ENCODE measurements at regions not wholly inside any gene's neighbourhood (a gene's known extent, or its start where the extent isn't known, plus 50 kb on each side); places are given as distances from the start of the nearest gene placed in this dataset.
"Not testable (repeated sequence)": the region's sequence is repeated elsewhere in the genome, so short reads cannot be mapped to it uniquely, and the experiment has no call there.

GRCh38 chr9:62804314-62804713, 1614.5 kb downstream of the SPATA31A7 start:
- not testable (repeated sequence) for DNase-seq; H3K36me3 ChIP-seq (ENCODE audit: insufficient read depth, low read length); H2AFZ ChIP-seq (ENCODE audit: low read depth, low read length); H3K79me2 ChIP-seq (ENCODE audit: insufficient read depth, low read length); ATAC-seq (ENCODE audit: insufficient read depth, low read depth); H3K9ac ChIP-seq (ENCODE audit: low read depth, low read length); H3K4me2 ChIP-seq (ENCODE audit: insufficient read depth, low read length); H4K20me1 ChIP-seq (ENCODE audit: insufficient read depth, low read length); H3K27me3 ChIP-seq (ENCODE audit: insufficient read depth, low read length, poor library complexity); H3K4me1 ChIP-seq (ENCODE audit: insufficient read depth, low read length); H3K4me3 ChIP-seq (ENCODE audit: low read depth in 1 of 2, low read length in 2 of 2); H3K9me3 ChIP-seq (ENCODE audit: insufficient read depth, low read length, severe bottlenecking); H3K27ac ChIP-seq (ENCODE audit: low read length)

GRCh38 chr9:62807424-62807823, 1617.6 kb downstream of the SPATA31A7 start:
- H3K4me1 ChIP-seq (ENCODE audit: insufficient read depth, low read length); H3K9me3 ChIP-seq (ENCODE audit: insufficient read depth, low read length, severe bottlenecking); H3K27ac ChIP-seq (ENCODE audit: low read length); H3K79me2 ChIP-seq (ENCODE audit: insufficient read depth, low read length); ATAC-seq (ENCODE audit: insufficient read depth, low read depth); H3K9ac ChIP-seq (ENCODE audit: low read depth, low read length); H3K4me2 ChIP-seq (ENCODE audit: insufficient read depth, low read length); H3K27me3 ChIP-seq (ENCODE audit: insufficient read depth, low read length, poor library complexity); H4K20me1 ChIP-seq (ENCODE audit: insufficient read depth, low read length); DNase-seq; H2AFZ ChIP-seq (ENCODE audit: low read depth, low read length); H3K4me3 ChIP-seq (ENCODE audit: low read depth in 1 of 2, low read length in 2 of 2); H3K36me3 ChIP-seq (ENCODE audit: insufficient read depth, low read length): not testable (repeated sequence)

- H3K27me3 ChIP-seq (ENCODE audit: insufficient read depth, low read length, poor library complexity); H3K4me1 ChIP-seq (ENCODE audit: insufficient read depth, low read length); H4K20me1 ChIP-seq (ENCODE audit: insufficient read depth, low read length); H3K36me3 ChIP-seq (ENCODE audit: insufficient read depth, low read length); ATAC-seq (ENCODE audit: insufficient read depth, low read depth); H3K79me2 ChIP-seq (ENCODE audit: insufficient read depth, low read length); H3K4me3 ChIP-seq (ENCODE audit: low read depth in 1 of 2, low read length in 2 of 2); H2AFZ ChIP-seq (ENCODE audit: low read depth, low read length); H3K9ac ChIP-seq (ENCODE audit: low read depth, low read length); H3K9me3 ChIP-seq (ENCODE audit: insufficient read depth, low read length, severe bottlenecking); H3K27ac ChIP-seq (ENCODE audit: low read length); H3K4me2 ChIP-seq (ENCODE audit: insufficient read depth, low read length); DNase-seq: not testable (repeated sequence)
Measured at GRCh38 chr9:62808081-62808480, 1618.2 kb downstream of the SPATA31A7 start.

- H3K4me3 ChIP-seq (ENCODE audit: low read depth in 1 of 2, low read length in 2 of 2); H3K9me3 ChIP-seq (ENCODE audit: insufficient read depth, low read length, severe bottlenecking); H3K79me2 ChIP-seq (ENCODE audit: insufficient read depth, low read length); H3K9ac ChIP-seq (ENCODE audit: low read depth, low read length); H2AFZ ChIP-seq (ENCODE audit: low read depth, low read length); ATAC-seq (ENCODE audit: insufficient read depth, low read depth); H3K4me1 ChIP-seq (ENCODE audit: insufficient read depth, low read length); H4K20me1 ChIP-seq (ENCODE audit: insufficient read depth, low read length); H3K36me3 ChIP-seq (ENCODE audit: insufficient read depth, low read length); H3K27ac ChIP-seq (ENCODE audit: low read length); H3K27me3 ChIP-seq (ENCODE audit: insufficient read depth, low read length, poor library complexity); H3K4me2 ChIP-seq (ENCODE audit: insufficient read depth, low read length); DNase-seq: not testable (repeated sequence)
Measured at GRCh38 chr9:62810318-62810717, 1620.5 kb downstream of the SPATA31A7 start.

GRCh38 chr9:62810811-62811315, 1621.0 kb downstream of the SPATA31A7 start:
- H3K36me3 ChIP-seq (ENCODE audit: insufficient read depth, low read length); H3K27me3 ChIP-seq (ENCODE audit: insufficient read depth, low read length, poor library complexity): not testable (repeated sequence)

GRCh38 chr9:62815436-62815835, 1625.6 kb downstream of the SPATA31A7 start:
- not testable (repeated sequence) for ATAC-seq (ENCODE audit: insufficient read depth, low read depth); H3K9me3 ChIP-seq (ENCODE audit: insufficient read depth, low read length, severe bottlenecking); DNase-seq; H3K4me2 ChIP-seq (ENCODE audit: insufficient read depth, low read length); H3K27ac ChIP-seq (ENCODE audit: low read length); H3K4me3 ChIP-seq (ENCODE audit: low read depth in 1 of 2, low read length in 2 of 2); H3K27me3 ChIP-seq (ENCODE audit: insufficient read depth, low read length, poor library complexity); H3K79me2 ChIP-seq (ENCODE audit: insufficient read depth, low read length); H3K4me1 ChIP-seq (ENCODE audit: insufficient read depth, low read length); H2AFZ ChIP-seq (ENCODE audit: low read depth, low read length); H4K20me1 ChIP-seq (ENCODE audit: insufficient read depth, low read length); H3K9ac ChIP-seq (ENCODE audit: low read depth, low read length); H3K36me3 ChIP-seq (ENCODE audit: insufficient read depth, low read length)

More at GRCh38 chr9:62810811-62811315, 1621.0 kb downstream of the SPATA31A7 start:
- not testable (repeated sequence) for H3K4me2 ChIP-seq (ENCODE audit: insufficient read depth, low read length); H2AFZ ChIP-seq (ENCODE audit: low read depth, low read length); DNase-seq; H3K9ac ChIP-seq (ENCODE audit: low read depth, low read length); H3K4me3 ChIP-seq (ENCODE audit: low read depth in 1 of 2, low read length in 2 of 2); H3K4me1 ChIP-seq (ENCODE audit: insufficient read depth, low read length); H4K20me1 ChIP-seq (ENCODE audit: insufficient read depth, low read length); H3K79me2 ChIP-seq (ENCODE audit: insufficient read depth, low read length); H3K9me3 ChIP-seq (ENCODE audit: insufficient read depth, low read length, severe bottlenecking); ATAC-seq (ENCODE audit: insufficient read depth, low read depth); H3K27ac ChIP-seq (ENCODE audit: low read length)

GRCh38 chr9:62816331-62816730, 1626.5 kb downstream of the SPATA31A7 start:
- DNase-seq, result not testable (repeated sequence)

GRCh38 chr9:62817214-62817613, 1627.4 kb downstream of the SPATA31A7 start:
- not testable (repeated sequence) for ATAC-seq (ENCODE audit: insufficient read depth, low read depth); H3K27me3 ChIP-seq (ENCODE audit: insufficient read depth, low read length, poor library complexity); H3K9ac ChIP-seq (ENCODE audit: low read depth, low read length); H3K4me2 ChIP-seq (ENCODE audit: insufficient read depth, low read length); H3K9me3 ChIP-seq (ENCODE audit: insufficient read depth, low read length, severe bottlenecking); H3K4me1 ChIP-seq (ENCODE audit: insufficient read depth, low read length); DNase-seq; H4K20me1 ChIP-seq (ENCODE audit: insufficient read depth, low read length); H3K4me3 ChIP-seq (ENCODE audit: low read depth in 1 of 2, low read length in 2 of 2); H3K79me2 ChIP-seq (ENCODE audit: insufficient read depth, low read length); H3K27ac ChIP-seq (ENCODE audit: low read length); H2AFZ ChIP-seq (ENCODE audit: low read depth, low read length); H3K36me3 ChIP-seq (ENCODE audit: insufficient read depth, low read length)

More at GRCh38 chr9:62816331-62816730, 1626.5 kb downstream of the SPATA31A7 start:
- H3K4me1 ChIP-seq (ENCODE audit: insufficient read depth, low read length); H3K9me3 ChIP-seq (ENCODE audit: insufficient read depth, low read length, severe bottlenecking); H3K36me3 ChIP-seq (ENCODE audit: insufficient read depth, low read length); H3K4me3 ChIP-seq (ENCODE audit: low read depth in 1 of 2, low read length in 2 of 2); H3K27ac ChIP-seq (ENCODE audit: low read length); ATAC-seq (ENCODE audit: insufficient read depth, low read depth); H4K20me1 ChIP-seq (ENCODE audit: insufficient read depth, low read length); H3K27me3 ChIP-seq (ENCODE audit: insufficient read depth, low read length, poor library complexity); H2AFZ ChIP-seq (ENCODE audit: low read depth, low read length); H3K79me2 ChIP-seq (ENCODE audit: insufficient read depth, low read length); H3K9ac ChIP-seq (ENCODE audit: low read depth, low read length); H3K4me2 ChIP-seq (ENCODE audit: insufficient read depth, low read length): not testable (repeated sequence)

Measured in DND-41 (cell line).